Transverse colon (tissue), 3 donors: ENCODE measurements at regions not wholly inside any gene's neighbourhood (a gene's known extent, or its start where the extent isn't known, plus 50 kb on each side); places are given as distances from the start of the nearest gene placed in this dataset.

Source experiments
- CTCF ChIP-seq, 5 experiments: fragments of 200-600 bp in 3 of 5; fragments of 450-650 bp in 2 of 5; sonication (generic) in 3 of 5; IDR thresholded peaks; 1 replicate in 2 of 5; 2 replicates in 3 of 5; pipeline ENCODE4 v1.5.1; 2016 to 2017; ENCODE audit warnings: antibody characterized with exemption in 5 of 5, inconsistent platforms in 3 of 5, mild to moderate bottlenecking in 2 of 5, moderate library complexity in 1 of 5
- POLR2A ChIP-seq: fragments of 450-650 bp; IDR thresholded peaks from one replicate; pipeline ENCODE4 v1.6.1; 2016; ENCODE audit warnings: antibody characterized with exemption, mild to moderate bottlenecking, moderate library complexity

GRCh38 chr18:8469544-8470130, 139.6 kb upstream of the RAB12 start:
- TF ChIP-seq CTCF (IDR thresholded peaks at IDR 0.05) (no peak), POLR2A (no peak)
